ENCODE measurements at regions not wholly inside any gene's neighbourhood (a gene's known extent, or its start where the extent isn't known, plus 50 kb on each side); places are given as distances from the start of the nearest gene placed in this dataset.

GRCh38 chr18:60691061-60691460 is 318.5 kb upstream of the MC4R start:
- H3K27ac ChIP-seq (ENCODE audit: low read length), result no peak overlapping the region
- intact Hi-C loops (cut with micrococcal nuclease), result no loop called here
- TF ChIP-seq CTCF (IDR thresholded peaks at IDR 0.05), result no peak

GRCh38 chr18:60693426-60693825 is 320.9 kb upstream of the MC4R start:
- Mint-ChIP-seq H3K4me1 (no peaks in the 10 kb centered on the region), H3K9me3 (peaks cover 4 to 6% of the 10 kb centered on the region in 2 donors), H3K27me3 (ENCODE audit: low read depth in 2 of 2) (no peaks in the 10 kb centered on the region), H3K4me3 (no peak overlapping the region), H3K27ac (no peak overlapping the region), H3K36me3 (no peaks in the 10 kb centered on the region)
- intact Hi-C loops (cut with micrococcal nuclease), result no loop called here
- no peak for DNase-seq
- no peak for ATAC-seq
- no peak for TF ChIP-seq CTCF (IDR thresholded peaks at IDR 0.05)
- H3K4me3 ChIP-seq (ENCODE audit: low read length), result no peak overlapping the region
- H3K27ac ChIP-seq (ENCODE audit: low read length), result no peak overlapping the region
- WGBS (ENCODE audit: insufficient coverage), result 95% methylated on average over 4 of the region's 5 CpGs
- H3K9me3 ChIP-seq (ENCODE audit: control insufficient read depth, insufficient read depth, low read length), result no peaks in the 10 kb centered on the region
- H3K36me3 ChIP-seq (ENCODE audit: control insufficient read depth, insufficient read depth, low read length), result no peaks in the 10 kb centered on the region
- no peaks in the 10 kb centered on the region for H3K4me1 ChIP-seq (ENCODE audit: control insufficient read depth, insufficient read depth, low read length)
- H3K27me3 ChIP-seq (ENCODE audit: control insufficient read depth, insufficient read depth, low read length), result no peaks in the 10 kb centered on the region

More at GRCh38 chr18:60691061-60691460, 318.5 kb upstream of the MC4R start:
- Histone ChIP-seq H3K36me3 (ENCODE audit: control insufficient read depth, insufficient read depth, low read length) (no peaks in the 10 kb centered on the region), H3K4me3 (ENCODE audit: low read length) (no peak overlapping the region), H3K9me3 (ENCODE audit: control insufficient read depth, insufficient read depth, low read length) (no peaks in the 10 kb centered on the region), H3K27me3 (ENCODE audit: control insufficient read depth, insufficient read depth, low read length) (no peaks in the 10 kb centered on the region), H3K4me1 (ENCODE audit: control insufficient read depth, insufficient read depth, low read length) (no peaks in the 10 kb centered on the region)
- no peaks in the 10 kb centered on the region for H3K27me3 Mint-ChIP-seq (ENCODE audit: low read depth in 2 of 2)
- ATAC-seq, result no peak
- no peak overlapping the region for H3K4me3 Mint-ChIP-seq
- H3K36me3 Mint-ChIP-seq, result no peaks in the 10 kb centered on the region
- peaks cover 4 to 6% of the 10 kb centered on the region in 2 donors for H3K9me3 Mint-ChIP-seq
- no peak for DNase-seq
- no peaks in the 10 kb centered on the region for H3K4me1 Mint-ChIP-seq
- no peak overlapping the region for H3K27ac Mint-ChIP-seq

DNA sequence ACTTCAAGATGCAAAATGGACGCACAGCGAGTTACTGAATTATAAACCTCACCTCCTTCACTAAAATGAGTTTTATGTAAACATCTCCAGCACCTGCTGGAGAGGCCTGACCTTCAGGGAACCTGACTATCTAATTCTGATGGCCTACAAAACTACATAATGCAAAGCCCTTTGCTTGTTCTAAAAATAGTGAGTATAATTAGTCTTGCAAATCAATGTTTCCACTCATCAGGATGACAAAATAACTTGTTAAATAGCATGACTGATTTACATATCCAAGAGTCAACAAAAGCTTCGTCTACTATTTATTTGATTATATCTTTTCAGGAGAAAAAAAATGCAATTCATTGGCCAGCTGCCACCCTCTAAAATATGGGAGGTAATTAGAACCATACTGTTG is 326.3 kb upstream of the MC4R start:
- intact Hi-C loops (cut with micrococcal nuclease), result no loop called here
- ATAC-seq (no peak), DNase-seq (no peak)
- H3K4me1 ChIP-seq (ENCODE audit: control insufficient read depth, insufficient read depth, low read length), result no peaks in the 10 kb centered on the region
- Mint-ChIP-seq H3K4me3 (no peak overlapping the region), H3K4me1 (no peaks in the 10 kb centered on the region), H3K36me3 (no peaks in the 10 kb centered on the region), H3K9me3 (peaks cover 0 to 4% of the 10 kb centered on the region in 2 donors), H3K27ac (no peak overlapping the region), H3K27me3 (ENCODE audit: low read depth in 2 of 2) (no peaks in the 10 kb centered on the region)
- no peak for TF ChIP-seq CTCF (IDR thresholded peaks at IDR 0.05)
- no peak overlapping the region for H3K27ac ChIP-seq (ENCODE audit: low read length)
- H3K36me3 ChIP-seq (ENCODE audit: control insufficient read depth, insufficient read depth, low read length), result no peaks in the 10 kb centered on the region
- H3K4me3 ChIP-seq (ENCODE audit: low read length), result no peak overlapping the region
- no peaks in the 10 kb centered on the region for H3K27me3 ChIP-seq (ENCODE audit: control insufficient read depth, insufficient read depth, low read length)
- WGBS (ENCODE audit: insufficient coverage), result 94% methylated on average over 2 of the region's 3 CpGs
- H3K9me3 ChIP-seq (ENCODE audit: control insufficient read depth, insufficient read depth, low read length), result no peaks in the 10 kb centered on the region

- intact Hi-C loops (cut with micrococcal nuclease), result no loop called here
These were observed 350.2 kb upstream of the MC4R start for GRCh38 chr18:60722742-60723141.

More at GRCh38 chr18:60722742-60723141, 350.2 kb upstream of the MC4R start:
- Mint-ChIP-seq H3K36me3 (peaks cover 3% of the 10 kb centered on the region), H3K4me3 (no peak overlapping the region), H3K9me3 (peaks cover 4 to 19% of the 10 kb centered on the region in 2 donors), H3K27ac (no peak overlapping the region), H3K27me3 (ENCODE audit: low read depth in 2 of 2) (no peaks in the 10 kb centered on the region), H3K4me1 (no peaks in the 10 kb centered on the region)
- Histone ChIP-seq H3K9me3 (ENCODE audit: control insufficient read depth, insufficient read depth, low read length) (no peaks in the 10 kb centered on the region), H3K36me3 (ENCODE audit: control insufficient read depth, insufficient read depth, low read length) (no peaks in the 10 kb centered on the region), H3K4me1 (ENCODE audit: control insufficient read depth, insufficient read depth, low read length) (no peaks in the 10 kb centered on the region), H3K27me3 (ENCODE audit: control insufficient read depth, insufficient read depth, low read length) (no peaks in the 10 kb centered on the region), H3K4me3 (ENCODE audit: low read length) (no peak overlapping the region), H3K27ac (ENCODE audit: low read length) (no peak overlapping the region)
- TF ChIP-seq CTCF (IDR thresholded peaks at IDR 0.05), result no peak
- no peak for ATAC-seq
- no peak for DNase-seq
- 89% methylated on average over 3 of the region's 3 CpGs for WGBS (ENCODE audit: insufficient coverage)
